ENCODE measurements at regions not wholly inside any gene's neighbourhood (a gene's known extent, or its start where the extent isn't known, plus 50 kb on each side); places are given as distances from the start of the nearest gene placed in this dataset.

DNA sequence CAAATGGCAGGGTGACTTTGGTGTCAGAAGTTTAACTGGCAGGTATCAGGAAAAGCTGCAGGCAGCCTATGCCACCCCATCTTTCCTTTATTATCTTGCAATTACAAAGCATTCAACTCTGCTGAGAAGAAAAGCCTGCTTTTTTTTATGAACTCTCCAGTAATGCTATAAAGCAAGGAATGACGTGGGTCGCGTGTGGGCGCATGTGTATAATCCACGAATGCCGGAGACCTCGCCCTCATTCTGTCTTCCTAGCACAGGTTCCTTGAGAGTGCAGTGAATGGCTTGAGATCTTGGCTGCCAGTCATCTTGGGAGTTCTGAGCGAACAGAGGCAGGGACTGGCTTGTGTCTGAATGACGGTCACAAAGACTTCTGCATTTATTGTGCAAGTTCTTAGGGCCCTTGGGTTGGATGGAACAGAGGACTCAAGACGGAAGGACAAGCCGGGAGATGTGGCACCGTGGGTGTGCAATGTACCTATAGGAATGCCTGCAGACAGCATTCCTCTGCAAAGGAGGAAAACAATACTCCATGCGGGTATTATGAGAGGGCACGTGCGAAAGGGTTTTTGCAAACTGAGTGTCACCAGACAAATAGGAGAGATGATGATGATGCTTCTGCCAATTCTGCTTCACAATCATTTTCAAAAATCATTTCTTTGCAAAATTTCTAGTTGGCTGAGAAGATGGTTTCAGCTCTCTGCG is 96.1 kb upstream of the ELAC2 start (continued):
- TF ChIP-seq, protein P1, sequence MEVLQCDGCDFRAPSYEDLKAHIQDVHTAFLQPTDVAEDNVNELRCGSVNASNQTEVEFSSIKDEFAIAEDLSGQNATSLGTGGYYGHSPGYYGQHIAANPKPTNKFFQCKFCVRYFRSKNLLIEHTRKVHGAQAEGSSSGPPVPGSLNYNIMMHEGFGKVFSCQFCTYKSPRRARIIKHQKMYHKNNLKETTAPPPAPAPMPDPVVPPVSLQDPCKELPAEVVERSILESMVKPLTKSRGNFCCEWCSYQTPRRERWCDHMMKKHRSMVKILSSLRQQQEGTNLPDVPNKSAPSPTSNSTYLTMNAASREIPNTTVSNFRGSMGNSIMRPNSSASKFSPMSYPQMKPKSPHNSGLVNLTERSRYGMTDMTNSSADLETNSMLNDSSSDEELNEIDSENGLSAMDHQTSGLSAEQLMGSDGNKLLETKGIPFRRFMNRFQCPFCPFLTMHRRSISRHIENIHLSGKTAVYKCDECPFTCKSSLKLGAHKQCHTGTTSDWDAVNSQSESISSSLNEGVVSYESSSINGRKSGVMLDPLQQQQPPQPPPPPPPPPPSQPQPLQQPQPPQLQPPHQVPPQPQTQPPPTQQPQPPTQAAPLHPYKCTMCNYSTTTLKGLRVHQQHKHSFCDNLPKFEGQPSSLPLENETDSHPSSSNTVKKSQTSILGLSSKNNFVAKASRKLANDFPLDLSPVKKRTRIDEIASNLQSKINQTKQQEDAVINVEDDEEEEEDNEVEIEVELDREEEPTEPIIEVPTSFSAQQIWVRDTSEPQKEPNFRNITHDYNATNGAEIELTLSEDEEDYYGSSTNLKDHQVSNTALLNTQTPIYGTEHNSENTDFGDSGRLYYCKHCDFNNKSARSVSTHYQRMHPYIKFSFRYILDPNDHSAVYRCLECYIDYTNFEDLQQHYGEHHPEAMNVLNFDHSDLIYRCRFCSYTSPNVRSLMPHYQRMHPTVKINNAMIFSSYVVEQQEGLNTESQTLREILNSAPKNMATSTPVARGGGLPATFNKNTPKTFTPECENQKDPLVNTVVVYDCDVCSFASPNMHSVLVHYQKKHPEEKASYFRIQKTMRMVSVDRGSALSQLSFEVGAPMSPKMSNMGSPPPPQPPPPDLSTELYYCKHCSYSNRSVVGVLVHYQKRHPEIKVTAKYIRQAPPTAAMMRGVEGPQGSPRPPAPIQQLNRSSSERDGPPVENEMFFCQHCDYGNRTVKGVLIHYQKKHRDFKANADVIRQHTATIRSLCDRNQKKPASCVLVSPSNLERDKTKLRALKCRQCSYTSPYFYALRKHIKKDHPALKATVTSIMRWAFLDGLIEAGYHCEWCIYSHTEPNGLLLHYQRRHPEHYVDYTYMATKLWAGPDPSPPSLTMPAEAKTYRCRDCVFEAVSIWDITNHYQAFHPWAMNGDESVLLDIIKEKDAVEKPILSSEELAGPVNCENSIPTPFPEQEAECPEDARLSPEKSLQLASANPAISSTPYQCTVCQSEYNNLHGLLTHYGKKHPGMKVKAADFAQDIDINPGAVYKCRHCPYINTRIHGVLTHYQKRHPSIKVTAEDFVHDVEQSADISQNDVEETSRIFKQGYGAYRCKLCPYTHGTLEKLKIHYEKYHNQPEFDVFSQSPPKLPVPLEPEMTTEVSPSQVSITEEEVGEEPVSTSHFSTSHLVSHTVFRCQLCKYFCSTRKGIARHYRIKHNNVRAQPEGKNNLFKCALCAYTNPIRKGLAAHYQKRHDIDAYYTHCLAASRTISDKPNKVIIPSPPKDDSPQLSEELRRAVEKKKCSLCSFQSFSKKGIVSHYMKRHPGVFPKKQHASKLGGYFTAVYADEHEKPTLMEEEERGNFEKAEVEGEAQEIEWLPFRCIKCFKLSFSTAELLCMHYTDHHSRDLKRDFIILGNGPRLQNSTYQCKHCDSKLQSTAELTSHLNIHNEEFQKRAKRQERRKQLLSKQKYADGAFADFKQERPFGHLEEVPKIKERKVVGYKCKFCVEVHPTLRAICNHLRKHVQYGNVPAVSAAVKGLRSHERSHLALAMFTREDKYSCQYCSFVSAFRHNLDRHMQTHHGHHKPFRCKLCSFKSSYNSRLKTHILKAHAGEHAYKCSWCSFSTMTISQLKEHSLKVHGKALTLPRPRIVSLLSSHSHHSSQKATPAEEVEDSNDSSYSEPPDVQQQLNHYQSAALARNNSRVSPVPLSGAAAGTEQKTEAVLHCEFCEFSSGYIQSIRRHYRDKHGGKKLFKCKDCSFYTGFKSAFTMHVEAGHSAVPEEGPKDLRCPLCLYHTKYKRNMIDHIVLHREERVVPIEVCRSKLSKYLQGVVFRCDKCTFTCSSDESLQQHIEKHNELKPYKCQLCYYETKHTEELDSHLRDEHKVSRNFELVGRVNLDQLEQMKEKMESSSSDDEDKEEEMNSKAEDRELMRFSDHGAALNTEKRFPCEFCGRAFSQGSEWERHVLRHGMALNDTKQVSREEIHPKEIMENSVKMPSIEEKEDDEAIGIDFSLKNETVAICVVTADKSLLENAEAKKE (CRISPR knock-in tag; IDR thresholded peaks at IDR 0.05), result no peak

DNA sequence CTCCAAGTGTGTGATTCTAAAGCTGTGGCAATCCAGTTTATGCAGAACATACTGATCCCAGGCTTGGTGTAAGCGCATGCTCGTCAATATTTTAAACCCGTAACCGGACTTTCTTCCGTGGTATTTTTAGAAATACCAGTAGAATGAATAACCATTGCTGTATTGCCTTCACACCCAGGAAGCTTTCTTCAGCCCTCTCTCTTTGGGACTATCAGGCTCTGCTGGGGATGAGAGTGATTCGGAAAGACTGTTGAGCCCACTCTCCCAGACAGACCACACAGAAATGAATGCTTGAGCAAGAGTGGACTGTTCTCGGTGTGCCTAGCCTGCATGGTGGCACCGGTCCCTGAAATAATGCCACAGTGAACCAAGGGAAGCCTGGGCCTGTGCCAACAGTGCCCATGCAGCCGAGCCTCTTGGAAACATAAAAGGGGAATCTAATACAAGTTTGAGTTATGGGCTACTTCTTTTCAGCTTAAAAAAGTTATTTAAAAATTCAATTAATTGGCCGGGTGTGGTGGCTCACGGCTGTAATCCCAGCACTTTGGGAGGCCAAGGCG is 89.9 kb upstream of the ELAC2 start:
- TF ChIP-seq, protein P2, sequence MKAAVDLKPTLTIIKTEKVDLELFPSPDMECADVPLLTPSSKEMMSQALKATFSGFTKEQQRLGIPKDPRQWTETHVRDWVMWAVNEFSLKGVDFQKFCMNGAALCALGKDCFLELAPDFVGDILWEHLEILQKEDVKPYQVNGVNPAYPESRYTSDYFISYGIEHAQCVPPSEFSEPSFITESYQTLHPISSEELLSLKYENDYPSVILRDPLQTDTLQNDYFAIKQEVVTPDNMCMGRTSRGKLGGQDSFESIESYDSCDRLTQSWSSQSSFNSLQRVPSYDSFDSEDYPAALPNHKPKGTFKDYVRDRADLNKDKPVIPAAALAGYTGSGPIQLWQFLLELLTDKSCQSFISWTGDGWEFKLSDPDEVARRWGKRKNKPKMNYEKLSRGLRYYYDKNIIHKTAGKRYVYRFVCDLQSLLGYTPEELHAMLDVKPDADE (IDR thresholded peaks at IDR 0.05), result no peak
- TF ChIP-seq, protein P3, sequence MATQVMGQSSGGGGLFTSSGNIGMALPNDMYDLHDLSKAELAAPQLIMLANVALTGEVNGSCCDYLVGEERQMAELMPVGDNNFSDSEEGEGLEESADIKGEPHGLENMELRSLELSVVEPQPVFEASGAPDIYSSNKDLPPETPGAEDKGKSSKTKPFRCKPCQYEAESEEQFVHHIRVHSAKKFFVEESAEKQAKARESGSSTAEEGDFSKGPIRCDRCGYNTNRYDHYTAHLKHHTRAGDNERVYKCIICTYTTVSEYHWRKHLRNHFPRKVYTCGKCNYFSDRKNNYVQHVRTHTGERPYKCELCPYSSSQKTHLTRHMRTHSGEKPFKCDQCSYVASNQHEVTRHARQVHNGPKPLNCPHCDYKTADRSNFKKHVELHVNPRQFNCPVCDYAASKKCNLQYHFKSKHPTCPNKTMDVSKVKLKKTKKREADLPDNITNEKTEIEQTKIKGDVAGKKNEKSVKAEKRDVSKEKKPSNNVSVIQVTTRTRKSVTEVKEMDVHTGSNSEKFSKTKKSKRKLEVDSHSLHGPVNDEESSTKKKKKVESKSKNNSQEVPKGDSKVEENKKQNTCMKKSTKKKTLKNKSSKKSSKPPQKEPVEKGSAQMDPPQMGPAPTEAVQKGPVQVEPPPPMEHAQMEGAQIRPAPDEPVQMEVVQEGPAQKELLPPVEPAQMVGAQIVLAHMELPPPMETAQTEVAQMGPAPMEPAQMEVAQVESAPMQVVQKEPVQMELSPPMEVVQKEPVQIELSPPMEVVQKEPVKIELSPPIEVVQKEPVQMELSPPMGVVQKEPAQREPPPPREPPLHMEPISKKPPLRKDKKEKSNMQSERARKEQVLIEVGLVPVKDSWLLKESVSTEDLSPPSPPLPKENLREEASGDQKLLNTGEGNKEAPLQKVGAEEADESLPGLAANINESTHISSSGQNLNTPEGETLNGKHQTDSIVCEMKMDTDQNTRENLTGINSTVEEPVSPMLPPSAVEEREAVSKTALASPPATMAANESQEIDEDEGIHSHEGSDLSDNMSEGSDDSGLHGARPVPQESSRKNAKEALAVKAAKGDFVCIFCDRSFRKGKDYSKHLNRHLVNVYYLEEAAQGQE (IDR thresholded peaks at IDR 0.05; ENCODE audit: unreplicated experiment), result no peak
- H3K9me3 Mint-ChIP-seq, result no peaks in the 10 kb centered on the region

More for the DNA sequence above, 89.9 kb upstream of the ELAC2 start:
- H3K27me3 ChIP-seq (ENCODE audit: insufficient read depth), result no peaks in the 10 kb centered on the region
- H3K4me3 Mint-ChIP-seq, result no peak overlapping the region
- no peaks in the 10 kb centered on the region for H4K20me1 ChIP-seq (replicated peaks; ENCODE audit: insufficient read depth)
- no peak overlapping the region for H3K27ac ChIP-seq (ENCODE audit: low read depth)
- no peaks in the 10 kb centered on the region for H3K27me3 Mint-ChIP-seq (ENCODE audit: insufficient read depth, low read depth, poor library complexity)
- H3K27ac Mint-ChIP-seq, result no peak overlapping the region
- peaks cover 3% of the 10 kb centered on the region for H3K4me1 Mint-ChIP-seq
- H3K9me2 ChIP-seq (ENCODE audit: insufficient read depth), result no peaks in the 10 kb centered on the region
- H3K36me3 Mint-ChIP-seq (ENCODE audit: low read depth), result no peaks in the 10 kb centered on the region
- H3K4me2 ChIP-seq, result no peak overlapping the region
- no peaks in the 10 kb centered on the region for H3K36me3 ChIP-seq (ENCODE audit: insufficient read depth)
- H3K79me2 ChIP-seq (replicated peaks; ENCODE audit: insufficient read depth), result no peaks in the 10 kb centered on the region
- no peak overlapping the region for H2AFZ ChIP-seq
- no peak for DNase-seq (ENCODE audit: low spot score)
- peaks cover 7% of the 10 kb centered on the region; the same call in 1 of the 2 replicates for H3K4me1 ChIP-seq (ENCODE audit: insufficient read depth)
- no peak overlapping the region for H3K4me3 ChIP-seq
- no peaks in the 10 kb centered on the region for H3F3A ChIP-seq (replicated peaks; ENCODE audit: low read depth)
- no peak for ATAC-seq
